ENCODE measurements at regions not wholly inside any gene's neighbourhood (a gene's known extent, or its start where the extent isn't known, plus 50 kb on each side); places are given as distances from the start of the nearest gene placed in this dataset.

GRCh38 chr3:188001926-188002325 is 152.0 kb upstream of the LPP start:
- Histone ChIP-seq H3K79me2 (ENCODE audit: insufficient read depth, low read length) (no peaks in the 10 kb centered on the region), H3K27ac (ENCODE audit: low read depth in 1 of 2, low read length in 2 of 2) (no peak overlapping the region), H3K36me3 (replicated peaks in 1 of 2; ENCODE audit: control insufficient read depth in 1 of 2, insufficient read depth in 2 of 2, low read length in 2 of 2) (no peaks in the 10 kb centered on the region), H3K4me2 (replicated peaks; ENCODE audit: extremely low read depth, low read length, poor library complexity, severe bottlenecking) (no peak overlapping the region), H2AFZ (ENCODE audit: insufficient read depth, low read depth, low read length, poor library complexity, severe bottlenecking) (no peak overlapping the region), H3K9me3 (replicated peaks in 1 of 2; ENCODE audit: control insufficient read depth in 1 of 2, insufficient read depth in 1 of 2, low read length in 2 of 2) (no peaks in the 10 kb centered on the region), H3K4me1 (ENCODE audit: control insufficient read depth in 1 of 2, insufficient read depth in 2 of 2, low read length in 2 of 2) (peaks cover 14 to 26% of the 10 kb centered on the region in 2 donors), H3K9ac (ENCODE audit: insufficient read depth, low read length, poor library complexity, severe bottlenecking) (no peak overlapping the region), H3K27me3 (ENCODE audit: control insufficient read depth in 2 of 2, insufficient read depth in 2 of 2, low read length in 2 of 2) (no peaks in the 10 kb centered on the region), H3K4me3 (replicated peaks in 1 of 3; ENCODE audit: low read depth in 2 of 3, low read length in 3 of 3) (no peak overlapping the region), H4K20me1 (ENCODE audit: insufficient read depth, low read length) (no peaks in the 10 kb centered on the region)
- no peak for DNase-seq
- intact Hi-C loops (cut with micrococcal nuclease): no loop called here
- no peak overlapping the region for H3K27ac Mint-ChIP-seq
- H3K4me1 Mint-ChIP-seq: peaks cover 28% of the 10 kb centered on the region
- peaks cover 0 to 2% (median 0%) of the 10 kb centered on the region in 7 donors for H3K9me3 Mint-ChIP-seq
- no peaks in the 10 kb centered on the region for H3K36me3 Mint-ChIP-seq
- peaks cover 0 to 4% (median 1%) of the 10 kb centered on the region in 3 donors for H3K27me3 Mint-ChIP-seq (ENCODE audit: low read depth in 3 of 3)
- TF ChIP-seq, protein P1, sequence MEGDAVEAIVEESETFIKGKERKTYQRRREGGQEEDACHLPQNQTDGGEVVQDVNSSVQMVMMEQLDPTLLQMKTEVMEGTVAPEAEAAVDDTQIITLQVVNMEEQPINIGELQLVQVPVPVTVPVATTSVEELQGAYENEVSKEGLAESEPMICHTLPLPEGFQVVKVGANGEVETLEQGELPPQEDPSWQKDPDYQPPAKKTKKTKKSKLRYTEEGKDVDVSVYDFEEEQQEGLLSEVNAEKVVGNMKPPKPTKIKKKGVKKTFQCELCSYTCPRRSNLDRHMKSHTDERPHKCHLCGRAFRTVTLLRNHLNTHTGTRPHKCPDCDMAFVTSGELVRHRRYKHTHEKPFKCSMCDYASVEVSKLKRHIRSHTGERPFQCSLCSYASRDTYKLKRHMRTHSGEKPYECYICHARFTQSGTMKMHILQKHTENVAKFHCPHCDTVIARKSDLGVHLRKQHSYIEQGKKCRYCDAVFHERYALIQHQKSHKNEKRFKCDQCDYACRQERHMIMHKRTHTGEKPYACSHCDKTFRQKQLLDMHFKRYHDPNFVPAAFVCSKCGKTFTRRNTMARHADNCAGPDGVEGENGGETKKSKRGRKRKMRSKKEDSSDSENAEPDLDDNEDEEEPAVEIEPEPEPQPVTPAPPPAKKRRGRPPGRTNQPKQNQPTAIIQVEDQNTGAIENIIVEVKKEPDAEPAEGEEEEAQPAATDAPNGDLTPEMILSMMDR (IDR thresholded peaks at IDR 0.05): no peak
- peak overlapping the region in 1 of 2 donors; percentile 15 for H3K4me3 Mint-ChIP-seq

DNA sequence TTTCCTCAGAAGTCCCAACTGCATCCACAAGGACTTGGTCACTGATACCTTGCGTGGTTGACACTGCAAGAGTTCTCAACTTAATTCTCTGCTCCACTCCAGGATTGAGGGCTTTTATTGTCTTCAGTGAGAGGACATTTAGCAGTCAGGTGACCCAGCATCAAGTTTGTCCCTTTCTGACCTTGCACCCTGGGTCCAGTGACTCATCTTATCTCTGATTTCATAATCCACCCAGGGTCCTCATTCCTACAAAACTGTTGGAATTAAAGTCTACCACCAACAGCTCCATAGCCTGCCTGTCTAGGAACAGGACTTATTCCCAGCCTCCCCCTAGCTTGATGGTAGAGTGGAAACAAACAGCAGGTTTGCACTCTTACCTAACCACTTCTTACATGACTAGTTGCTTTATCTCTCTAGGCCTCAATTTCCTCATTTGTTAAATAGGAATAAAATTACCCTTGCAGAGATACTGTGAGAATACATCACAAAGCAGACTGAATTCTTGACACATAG is 151.3 kb upstream of the LPP start:
- intact Hi-C loops (cut with micrococcal nuclease): no loop called here
- H3K9ac ChIP-seq (ENCODE audit: insufficient read depth, low read length, poor library complexity, severe bottlenecking): no peak overlapping the region
- WGBS (ENCODE audit: insufficient coverage): no CpG with 5 or more reads among the region's 1 CpG

More for the DNA sequence above, 151.3 kb upstream of the LPP start:
- no peaks in the 10 kb centered on the region for H4K20me1 ChIP-seq (ENCODE audit: insufficient read depth, low read length)
- no peak overlapping the region for H3K4me3 ChIP-seq (replicated peaks in 1 of 3; ENCODE audit: low read depth in 2 of 3, low read length in 3 of 3)
- no peaks in the 10 kb centered on the region for H3K36me3 ChIP-seq (replicated peaks in 1 of 2; ENCODE audit: control insufficient read depth in 1 of 2, insufficient read depth in 2 of 2, low read length in 2 of 2)
- Mint-ChIP-seq H3K9me3 (peaks cover 0 to 2% (median 0%) of the 10 kb centered on the region in 7 donors), H3K27me3 (ENCODE audit: low read depth in 3 of 3) (peaks cover 0 to 4% (median 1%) of the 10 kb centered on the region in 3 donors), H3K36me3 (no peaks in the 10 kb centered on the region), H3K4me1 (peaks cover 34% of the 10 kb centered on the region), H3K27ac (no peak overlapping the region), H3K4me3 (no peak overlapping the region)
- H3K27ac ChIP-seq (ENCODE audit: low read depth in 1 of 2, low read length in 2 of 2): no peak overlapping the region
- no peaks in the 10 kb centered on the region for H3K79me2 ChIP-seq (ENCODE audit: insufficient read depth, low read length)
- no peaks in the 10 kb centered on the region for H3K9me3 ChIP-seq (replicated peaks in 1 of 2; ENCODE audit: control insufficient read depth in 1 of 2, insufficient read depth in 1 of 2, low read length in 2 of 2)
- TF ChIP-seq, protein P1 (IDR thresholded peaks at IDR 0.05): no peak
- no peak overlapping the region for H3K4me2 ChIP-seq (replicated peaks; ENCODE audit: extremely low read depth, low read length, poor library complexity, severe bottlenecking)
- H2AFZ ChIP-seq (ENCODE audit: insufficient read depth, low read depth, low read length, poor library complexity, severe bottlenecking): no peak overlapping the region
- H3K4me1 ChIP-seq (ENCODE audit: control insufficient read depth in 1 of 2, insufficient read depth in 2 of 2, low read length in 2 of 2): peaks cover 20 to 34% of the 10 kb centered on the region in 2 donors
- no peaks in the 10 kb centered on the region for H3K27me3 ChIP-seq (ENCODE audit: control insufficient read depth in 2 of 2, insufficient read depth in 2 of 2, low read length in 2 of 2)
- peak in 2 of 3 donors; percentile 23 to 24 for DNase-seq

Data from CD14-positive monocyte (primary cell).